Activated CD4-positive, alpha-beta T cell treated with anti-CD3 and anti-CD28 coated beads for 36 hours (primary cell): ENCODE measurements at regions not wholly inside any gene's neighbourhood (a gene's known extent, or its start where the extent isn't known, plus 50 kb on each side); places are given as distances from the start of the nearest gene placed in this dataset.

Source experiments
- ATAC-seq: fragments of 200-7000 bp; cut with Tn5 transposase; one replicate; pipeline ENCODE4 v1.10.0; 2021; ENCODE audit warnings: mild to moderate bottlenecking, moderate library complexity
- CTCF ChIA-PET: fragments of 350-600 bp; sonication (Branson Sonifier 250); formaldehyde crosslinking; loops from one replicate; lab custom pipeline; 2021; ENCODE audit warnings: antibody characterized with exemption; lab: Charles Lee
- POLR2A ChIA-PET: fragments of 350-600 bp; sonication (Branson Sonifier 250); formaldehyde crosslinking; loops from one replicate; lab custom pipeline; 2021; ENCODE audit warnings: antibody characterized with exemption, inconsistent platforms; lab: Charles Lee
- DNase-seq: peaks from one replicate; pipeline ENCODE4 v3.0.0-alpha.2; 2020
- H3K27ac Mint-ChIP-seq: one replicate; pipeline ENCODE4 v1.8.0; 2021; ENCODE audit warnings: mixed read lengths
- H3K27me3 Mint-ChIP-seq: one replicate; pipeline ENCODE4 v1.8.0; 2021; ENCODE audit warnings: mixed read lengths
- H3K36me3 Mint-ChIP-seq: one replicate; pipeline ENCODE4 v1.8.0; 2021; ENCODE audit warnings: low read depth, mixed read lengths
- H3K4me1 Mint-ChIP-seq: one replicate; pipeline ENCODE4 v1.8.0; 2021; ENCODE audit warnings: mixed read lengths
- H3K4me3 Mint-ChIP-seq: one replicate; pipeline ENCODE4 v1.8.0; 2021; ENCODE audit warnings: mild to moderate bottlenecking, moderate library complexity, mixed read lengths
- H3K9me3 Mint-ChIP-seq: one replicate; pipeline ENCODE4 v1.8.0; 2021; ENCODE audit warnings: low read depth, mixed read lengths
- intact Hi-C, 2 experiments: fragments of 100-400 bp; cut with DNase I in 1 of 2; cut with micrococcal nuclease in 1 of 2; formaldehyde crosslinking; loops; one replicate each; pipeline versions ENCODE4 v1.14.2 to v1.15.1; 2022 to 2024; cut with DNase I, micrococcal nuclease

DNA sequence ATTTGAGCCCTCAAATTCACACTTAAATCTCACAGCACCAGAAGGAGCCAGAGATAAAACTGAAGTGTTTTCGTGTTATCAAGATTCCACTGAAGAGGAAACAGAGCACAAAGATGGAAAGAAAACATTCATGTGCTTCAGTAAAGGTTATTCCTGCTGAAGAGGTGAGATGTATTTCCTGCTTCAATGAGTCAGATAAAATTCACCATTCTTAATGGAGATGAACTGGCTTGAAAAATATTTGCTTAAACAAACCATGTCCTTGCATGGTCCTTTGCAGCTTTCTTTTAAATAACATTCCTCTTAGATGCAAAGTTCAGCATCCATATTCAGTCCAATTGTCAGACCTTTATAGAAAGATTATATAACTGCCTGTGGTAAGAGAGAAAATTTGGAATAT, 294.2 kb downstream of the IPMK start:
- Mint-ChIP-seq H3K36me3 (no peaks in the 10 kb centered on the region), H3K27ac (no peak overlapping the region), H3K4me3 (no peak overlapping the region), H3K9me3 (peaks cover 2% of the 10 kb centered on the region), H3K4me1 (no peaks in the 10 kb centered on the region), H3K27me3 (no peaks in the 10 kb centered on the region)
- ChIA-PET POLR2A (no interaction called here), CTCF (no interaction called here)
- DNase-seq (no peak), ATAC-seq (no peak)
- intact Hi-C loops: no loop called here

- ChIA-PET POLR2A (no interaction called here), CTCF (no interaction called here)
- intact Hi-C loops: no loop called here
- Mint-ChIP-seq H3K27me3 (no peaks in the 10 kb centered on the region), H3K27ac (no peak overlapping the region), H3K4me1 (no peaks in the 10 kb centered on the region), H3K9me3 (peaks cover 2% of the 10 kb centered on the region), H3K36me3 (no peaks in the 10 kb centered on the region), H3K4me3 (no peak overlapping the region)
- DNase-seq (no peak), ATAC-seq (no peak)
Measured at GRCh38 chr10:57972783-57973182, 294.9 kb downstream of the IPMK start.

DNA sequence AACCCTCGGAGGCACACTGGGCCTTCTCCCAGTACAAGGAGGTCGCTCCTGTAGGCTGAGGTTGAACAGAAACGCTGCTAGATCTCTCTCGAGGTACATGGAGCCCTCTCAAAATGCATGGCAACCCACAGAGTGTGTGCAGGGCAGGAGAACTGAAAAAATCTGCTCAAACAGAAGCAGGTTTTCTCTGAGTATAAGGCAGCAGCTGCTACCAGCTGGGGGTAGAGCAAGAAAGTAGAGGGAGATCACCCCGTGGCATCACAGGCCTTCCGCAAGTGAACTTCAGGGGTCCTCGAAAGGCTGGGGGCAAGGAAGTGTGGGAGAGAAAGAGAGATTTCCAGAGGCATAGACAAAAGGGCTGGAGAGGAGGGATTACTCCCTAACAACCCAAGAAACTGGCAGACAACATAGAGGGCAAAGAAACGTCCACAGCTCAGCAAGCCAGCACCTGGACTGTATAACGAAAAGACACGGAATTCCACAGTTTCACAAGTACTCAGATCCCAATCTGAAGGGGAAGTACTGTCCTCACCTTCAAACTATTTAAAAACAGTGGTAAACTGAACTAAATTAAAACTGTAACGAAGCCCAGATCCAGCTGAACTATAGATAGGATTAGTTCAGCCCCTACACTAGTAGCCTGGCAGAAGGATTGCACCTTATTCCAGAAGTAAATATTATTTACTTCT, 299.2 kb downstream of the IPMK start:
- CTCF ChIA-PET: no interaction called here
- no peak for ATAC-seq
- no peak overlapping the region for H3K4me3 Mint-ChIP-seq
- intact Hi-C loops: no loop called here
- no peaks in the 10 kb centered on the region for H3K4me1 Mint-ChIP-seq
- no peak for DNase-seq
- POLR2A ChIA-PET: no interaction called here
- no peak overlapping the region for H3K27ac Mint-ChIP-seq
- peaks cover 2% of the 10 kb centered on the region for H3K27me3 Mint-ChIP-seq
- no peaks in the 10 kb centered on the region for H3K36me3 Mint-ChIP-seq
- peaks cover 2% of the 10 kb centered on the region for H3K9me3 Mint-ChIP-seq

- Mint-ChIP-seq H3K4me1 (no peaks in the 10 kb centered on the region), H3K27me3 (peaks cover 2% of the 10 kb centered on the region), H3K36me3 (no peaks in the 10 kb centered on the region), H3K9me3 (no peaks in the 10 kb centered on the region), H3K27ac (no peak overlapping the region), H3K4me3 (no peak overlapping the region)
- ChIA-PET POLR2A (no interaction called here), CTCF (no interaction called here)
- no peak for DNase-seq
- ATAC-seq: no peak
- intact Hi-C loops: no loop called here
Measured at GRCh38 chr10:57964351-57964750, 303.3 kb downstream of the IPMK start.

DNA sequence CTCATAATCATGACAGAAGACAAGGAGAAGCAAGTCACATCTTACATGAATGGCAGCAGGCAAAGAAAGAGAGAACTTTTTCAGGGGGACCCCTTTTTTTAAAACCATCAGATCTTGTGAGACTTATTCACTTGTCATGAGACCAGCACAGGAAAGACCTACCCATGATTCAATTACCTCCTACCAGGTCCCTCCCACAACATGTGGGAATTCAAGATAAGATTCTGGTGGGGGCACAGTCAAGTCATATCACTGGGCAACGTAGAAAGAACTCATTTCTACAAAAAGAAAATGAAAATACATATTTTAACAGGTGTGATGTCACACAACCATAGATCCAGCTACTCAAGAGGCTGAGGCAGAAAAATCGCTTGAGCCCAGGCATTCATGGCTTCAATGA, 304.1 kb downstream of the IPMK start:
- Mint-ChIP-seq H3K4me1 (no peaks in the 10 kb centered on the region), H3K4me3 (no peak overlapping the region), H3K27ac (no peak overlapping the region), H3K9me3 (no peaks in the 10 kb centered on the region), H3K36me3 (no peaks in the 10 kb centered on the region), H3K27me3 (peaks cover 2% of the 10 kb centered on the region)
- no peak for DNase-seq
- ATAC-seq: no peak
- CTCF ChIA-PET: no interaction called here
- intact Hi-C loops: no loop called here
- POLR2A ChIA-PET: interaction anchor here (0.6 kb wide), 1 partner anchor 248 kb away, joined by 3 read pairs; no protein-coding TSS in a partner anchor

- H3K4me1 Mint-ChIP-seq: no peaks in the 10 kb centered on the region
- intact Hi-C loops: no loop called here
- no peak overlapping the region for H3K27ac Mint-ChIP-seq
- no peak overlapping the region for H3K4me3 Mint-ChIP-seq
- H3K9me3 Mint-ChIP-seq: no peaks in the 10 kb centered on the region
- no peak for DNase-seq
- POLR2A ChIA-PET: no interaction called here
- H3K36me3 Mint-ChIP-seq: no peaks in the 10 kb centered on the region
- CTCF ChIA-PET: no interaction called here
- no peak for ATAC-seq
- peaks cover 2% of the 10 kb centered on the region for H3K27me3 Mint-ChIP-seq
Measured at GRCh38 chr10:57962839-57963238, 304.9 kb downstream of the IPMK start.

GRCh38 chr10:57961487-57961886, 306.2 kb downstream of the IPMK start:
- DNase-seq (no peak), ATAC-seq (no peak)
- intact Hi-C loops: no loop called here
- Mint-ChIP-seq H3K36me3 (no peaks in the 10 kb centered on the region), H3K27ac (no peak overlapping the region), H3K9me3 (no peaks in the 10 kb centered on the region), H3K4me1 (no peaks in the 10 kb centered on the region), H3K27me3 (peaks cover 2% of the 10 kb centered on the region), H3K4me3 (no peak overlapping the region)
- CTCF ChIA-PET: interaction anchor here (0.6 kb wide), 1 partner anchor 19 kb away, joined by 3 read pairs; no protein-coding TSS in a partner anchor
- POLR2A ChIA-PET: no interaction called here

DNA sequence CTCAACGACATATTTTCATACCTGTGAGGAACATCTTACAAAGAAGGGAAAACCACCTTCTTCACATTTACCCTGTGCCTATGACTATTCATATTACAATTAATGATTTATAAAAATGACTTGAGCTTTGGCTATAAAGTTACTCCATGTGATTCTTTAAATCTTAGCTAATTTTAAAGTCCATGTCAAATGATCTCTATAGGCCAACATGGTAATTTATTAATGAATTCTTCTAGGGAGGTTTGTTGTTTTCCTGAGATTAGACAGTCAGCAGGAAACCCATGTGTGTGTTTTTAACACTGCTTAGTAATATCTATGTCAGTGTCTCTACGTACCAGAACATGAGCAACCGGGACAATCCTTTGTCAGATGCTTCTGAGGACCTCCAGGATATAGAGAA, 307.3 kb downstream of the IPMK start:
- Mint-ChIP-seq H3K36me3 (no peaks in the 10 kb centered on the region), H3K4me1 (no peaks in the 10 kb centered on the region), H3K9me3 (no peaks in the 10 kb centered on the region), H3K4me3 (no peak overlapping the region), H3K27ac (no peak overlapping the region), H3K27me3 (peaks cover 2% of the 10 kb centered on the region)
- DNase-seq (no peak), ATAC-seq (no peak)
- intact Hi-C loops: no loop called here
- ChIA-PET POLR2A (no interaction called here), CTCF (no interaction called here)

- peaks cover 2% of the 10 kb centered on the region for H3K27me3 Mint-ChIP-seq
- H3K36me3 Mint-ChIP-seq: no peaks in the 10 kb centered on the region
- H3K27ac Mint-ChIP-seq: no peak overlapping the region
- intact Hi-C loops: no loop called here
- no peaks in the 10 kb centered on the region for H3K9me3 Mint-ChIP-seq
- no peak overlapping the region for H3K4me3 Mint-ChIP-seq
- no peak for ATAC-seq
- CTCF ChIA-PET: no interaction called here
- POLR2A ChIA-PET: no interaction called here
- no peak for DNase-seq
- H3K4me1 Mint-ChIP-seq: no peaks in the 10 kb centered on the region
Measured at GRCh38 chr10:57959318-57960006, 308.2 kb downstream of the IPMK start.

GRCh38 chr10:57955076-57955475, 312.6 kb downstream of the IPMK start:
- POLR2A ChIA-PET: no interaction called here
- CTCF ChIA-PET: no interaction called here
- DNase-seq (no peak), ATAC-seq (no peak)
- intact Hi-C loops: no loop called here
- H3K27ac Mint-ChIP-seq: no peak overlapping the region
- H3K4me3 Mint-ChIP-seq: no peak overlapping the region
- H3K9me3 Mint-ChIP-seq: no peaks in the 10 kb centered on the region
- no peaks in the 10 kb centered on the region for H3K36me3 Mint-ChIP-seq
- no peaks in the 10 kb centered on the region for H3K4me1 Mint-ChIP-seq
- H3K27me3 Mint-ChIP-seq: no peaks in the 10 kb centered on the region

GRCh38 chr10:57952741-57953140, 315.0 kb downstream of the IPMK start:
- Mint-ChIP-seq H3K9me3 (no peaks in the 10 kb centered on the region), H3K4me1 (no peaks in the 10 kb centered on the region), H3K27ac (no peak overlapping the region), H3K36me3 (no peaks in the 10 kb centered on the region), H3K4me3 (no peak overlapping the region), H3K27me3 (no peaks in the 10 kb centered on the region)
- DNase-seq (no peak), ATAC-seq (no peak)
- ChIA-PET CTCF (no interaction called here), POLR2A (no interaction called here)
- intact Hi-C loops: no loop called here

DNA sequence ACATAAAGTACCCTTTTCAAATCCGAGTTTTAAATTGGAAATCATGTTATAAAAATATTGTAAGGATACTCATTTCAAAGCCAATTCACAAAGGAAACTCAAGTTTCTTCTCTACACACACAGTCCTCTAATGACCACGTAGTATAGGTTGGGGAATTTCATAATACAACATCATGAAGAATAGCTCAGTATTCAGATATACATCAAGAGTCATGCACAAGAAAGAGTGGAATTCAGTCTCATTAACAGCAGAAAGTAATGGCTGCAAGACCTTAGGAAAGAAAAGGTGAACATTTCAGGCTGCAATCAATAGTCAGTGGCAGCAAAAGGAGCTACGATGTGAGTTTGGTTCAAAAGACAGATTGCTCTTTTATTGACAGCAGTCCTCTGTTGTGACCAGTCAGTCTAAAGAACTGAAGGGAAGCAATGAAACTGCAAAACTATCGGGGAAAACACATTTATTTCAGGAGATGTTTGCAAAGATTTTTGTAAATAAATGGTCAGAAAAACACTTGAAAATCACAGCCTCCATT, 317.2 kb downstream of the IPMK start:
- Mint-ChIP-seq H3K4me3 (no peak overlapping the region), H3K36me3 (no peaks in the 10 kb centered on the region), H3K27ac (no peak overlapping the region), H3K27me3 (no peaks in the 10 kb centered on the region), H3K4me1 (no peaks in the 10 kb centered on the region), H3K9me3 (no peaks in the 10 kb centered on the region)
- ATAC-seq: no peak
- POLR2A ChIA-PET: no interaction called here
- no peak for DNase-seq
- intact Hi-C loops: no loop called here
- CTCF ChIA-PET: no interaction called here
